ENCODE measurements at regions not wholly inside any gene's neighbourhood (a gene's known extent, or its start where the extent isn't known, plus 50 kb on each side); places are given as distances from the start of the nearest gene placed in this dataset.
"Not testable (repeated sequence)": the region's sequence is repeated elsewhere in the genome, so short reads cannot be mapped to it uniquely, and the experiment has no call there.

DNA sequence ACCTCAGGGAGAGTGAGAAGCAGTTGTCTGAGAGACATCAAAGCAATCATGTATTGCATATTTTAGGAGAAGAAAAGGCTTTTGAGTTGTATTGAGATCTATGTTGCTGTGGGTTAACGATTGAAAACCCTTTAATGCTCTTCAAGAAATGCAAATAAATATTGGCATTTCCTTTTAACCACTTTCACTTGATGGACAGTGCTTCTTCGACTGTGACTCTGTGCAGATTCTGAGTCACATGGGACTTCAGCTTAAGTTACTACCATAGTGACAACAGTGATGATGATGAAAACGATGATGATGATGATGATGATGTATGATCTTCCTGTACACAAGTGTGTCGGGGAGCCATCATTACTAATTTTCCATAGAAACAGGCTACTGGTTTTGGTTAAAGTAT is 181.8 kb downstream of the AKAIN1 start:
- DNase-seq, result no peak

DNA sequence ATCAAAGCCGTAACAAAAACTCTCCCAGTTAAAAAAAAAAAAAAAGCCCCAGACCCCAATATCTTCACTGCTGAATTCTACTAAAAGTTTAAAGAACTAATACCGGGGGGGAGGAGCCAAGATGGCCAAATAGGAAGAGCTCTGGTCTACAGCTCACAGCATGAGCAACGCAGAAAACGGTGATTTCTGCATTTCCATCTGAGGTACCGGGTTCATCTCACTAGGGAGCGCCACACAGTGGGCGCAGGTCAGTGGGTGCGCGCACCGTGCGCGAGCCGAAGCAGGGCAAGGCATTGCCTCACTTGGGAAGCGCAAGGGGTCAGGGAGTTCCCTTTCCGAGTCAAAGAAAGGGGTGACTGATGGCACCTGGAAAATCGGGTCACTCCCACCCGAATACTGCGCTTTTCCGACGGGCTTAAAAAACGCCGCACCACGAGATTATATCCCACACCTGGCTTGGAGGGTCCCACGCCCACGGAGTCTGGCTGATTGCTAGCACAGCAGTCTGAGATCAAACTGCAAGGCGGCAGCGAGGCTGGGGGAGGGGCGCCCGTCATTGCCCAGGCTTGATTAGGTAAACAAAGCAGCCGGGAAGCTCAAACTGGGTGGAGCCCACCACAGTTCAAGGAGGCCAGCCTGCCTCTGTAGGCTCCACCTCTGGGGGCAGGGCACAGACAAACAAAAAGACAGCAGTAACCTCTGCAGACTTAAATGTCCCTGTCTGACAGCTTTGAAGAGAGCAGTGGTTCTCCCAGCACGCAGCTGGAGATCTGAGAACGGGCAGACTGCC is 192.8 kb downstream of the AKAIN1 start:
- not testable (repeated sequence) for DNase-seq

DNA sequence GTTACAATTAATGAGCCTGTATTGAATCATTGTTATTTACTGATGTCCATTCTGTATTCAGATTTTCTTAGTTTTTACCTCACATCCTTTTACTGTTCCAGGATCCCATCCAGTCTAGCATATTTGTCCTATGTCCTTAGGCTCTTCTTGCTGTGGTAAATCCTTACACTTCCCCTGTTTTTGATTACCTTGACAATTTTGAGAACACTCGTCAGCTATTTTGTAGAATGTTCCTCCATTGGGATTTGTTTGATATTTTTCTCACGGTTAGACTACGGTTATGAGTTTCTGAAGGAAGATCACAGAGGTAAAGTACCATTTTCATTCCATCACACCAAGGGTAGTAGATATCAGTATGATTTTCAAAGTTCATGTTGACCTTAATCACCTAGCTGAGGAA is 202.3 kb downstream of the AKAIN1 start:
- DNase-seq, result no peak

DNA sequence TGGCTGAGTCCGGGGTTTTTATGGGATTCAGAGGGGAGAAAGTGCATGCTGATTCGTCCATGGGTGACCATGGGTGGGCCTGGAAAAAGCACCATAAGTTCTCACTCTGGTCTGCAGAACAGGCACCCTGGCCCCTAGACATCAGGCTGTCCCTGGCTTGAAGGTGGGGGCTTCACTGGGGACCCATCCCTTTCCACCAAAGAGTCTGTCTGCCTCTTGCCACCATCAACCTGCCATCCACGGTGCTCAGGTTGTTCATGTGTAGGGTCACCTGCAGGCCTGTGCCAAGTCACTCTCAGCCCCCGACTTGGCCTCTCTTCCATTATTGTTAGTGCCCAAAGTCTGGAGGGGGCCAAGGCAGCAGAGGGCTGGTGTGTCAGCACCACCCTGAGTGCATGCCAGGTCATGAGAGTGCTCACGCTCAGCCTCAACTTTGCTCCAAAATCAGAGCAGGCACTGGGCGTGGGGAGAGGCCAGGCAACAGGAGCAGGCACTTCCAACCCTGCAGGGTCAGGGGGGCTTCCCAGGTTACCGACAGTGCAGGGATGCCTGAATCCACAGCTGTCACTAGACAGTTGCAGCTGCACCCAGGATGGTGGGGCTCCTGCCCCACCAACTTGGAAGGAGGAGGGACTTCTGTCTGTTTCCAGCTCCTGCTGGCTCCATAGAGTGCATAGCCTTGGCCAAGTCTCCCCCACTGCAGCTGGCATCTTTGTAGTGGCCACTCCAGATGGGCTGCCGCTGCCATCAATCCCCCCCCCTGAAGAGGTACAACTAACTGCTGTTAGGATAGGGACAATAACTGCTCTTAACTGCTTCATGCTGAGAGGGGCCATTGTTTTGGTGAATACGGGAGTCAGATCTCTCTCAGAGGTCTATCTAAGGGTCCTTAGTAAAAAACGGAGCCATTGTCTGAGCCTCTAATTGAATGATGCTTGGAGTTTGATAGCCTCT is 209.3 kb downstream of the AKAIN1 start:
- DNase-seq, result no peak

DNA sequence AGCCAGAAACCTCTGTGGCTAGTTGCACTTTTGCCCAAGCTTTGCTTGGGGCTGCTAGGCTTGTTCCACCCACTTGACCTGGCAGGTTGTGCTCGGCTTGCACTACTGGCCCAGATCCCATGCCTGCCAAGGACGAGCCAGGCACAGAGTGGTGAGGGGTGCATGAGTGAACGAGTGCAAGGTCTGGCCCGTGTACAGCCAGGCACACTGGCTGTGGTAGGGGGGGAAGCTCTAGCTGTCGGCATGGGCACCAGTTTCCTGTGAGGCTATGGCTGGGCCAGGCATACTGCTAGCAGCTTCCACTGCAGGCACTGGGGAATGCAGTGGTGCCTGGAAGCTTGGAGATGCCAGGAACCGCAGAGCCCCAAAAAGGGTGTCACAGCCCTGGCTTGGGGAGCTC is 210.4 kb downstream of the AKAIN1 start:
- no peak for DNase-seq

DNA sequence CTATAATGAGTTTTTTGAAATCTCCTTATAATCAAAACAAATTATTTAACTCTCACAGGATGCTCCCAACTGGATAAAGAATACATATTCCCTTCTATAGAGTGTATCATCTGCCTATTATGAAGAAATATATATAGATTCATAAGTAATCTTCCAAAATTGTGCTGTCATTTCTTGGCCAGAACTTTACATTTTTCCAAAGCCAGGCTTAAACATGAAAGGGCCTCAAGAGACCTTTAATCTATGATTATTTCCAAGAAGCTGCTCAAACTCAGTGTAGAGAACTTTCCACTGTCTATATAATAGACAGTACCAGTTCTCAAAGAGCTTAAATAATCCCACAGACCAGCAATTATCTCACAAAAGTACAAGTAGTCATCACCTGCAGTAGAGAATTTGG is 211.0 kb downstream of the AKAIN1 start:
- DNase-seq, result no peak

DNA sequence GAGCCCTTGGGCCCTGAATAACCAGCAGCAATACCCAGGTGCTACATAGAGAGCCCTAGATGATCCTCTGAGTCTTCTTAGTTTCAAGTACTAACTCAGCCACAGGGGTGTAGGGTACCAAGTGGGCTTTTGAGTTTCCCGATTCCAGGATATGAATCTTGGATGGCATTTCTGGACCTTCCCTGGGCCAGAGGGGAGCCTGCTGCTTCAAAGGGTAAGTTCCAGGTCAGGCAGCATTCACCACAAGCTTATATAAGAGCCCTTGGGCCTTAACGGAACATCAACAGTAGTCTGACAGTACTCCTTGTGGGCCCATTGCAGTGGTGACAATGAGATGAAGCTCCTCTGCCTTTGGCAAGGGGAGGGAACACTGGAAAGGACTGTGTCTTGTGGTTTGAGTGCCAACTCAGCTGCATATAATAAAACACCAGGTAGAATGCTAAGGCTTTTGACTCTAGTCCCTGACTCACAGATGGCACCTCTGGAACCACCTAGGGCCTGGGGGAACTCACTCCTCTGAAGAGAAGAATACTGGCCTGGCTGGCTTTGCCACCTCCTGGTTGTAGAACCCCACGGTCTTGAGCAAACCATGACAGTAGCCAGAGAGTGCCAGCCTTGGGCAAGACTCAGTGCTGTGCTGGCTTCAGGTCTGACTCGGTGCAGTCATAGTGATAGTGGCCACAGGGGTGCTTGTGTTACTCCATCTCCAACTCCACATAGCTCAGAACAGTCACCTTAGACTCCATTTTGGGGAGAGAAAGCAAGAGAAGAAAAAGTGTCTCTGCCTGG is 235.7 kb downstream of the AKAIN1 start:
- no peak for DNase-seq

DNA sequence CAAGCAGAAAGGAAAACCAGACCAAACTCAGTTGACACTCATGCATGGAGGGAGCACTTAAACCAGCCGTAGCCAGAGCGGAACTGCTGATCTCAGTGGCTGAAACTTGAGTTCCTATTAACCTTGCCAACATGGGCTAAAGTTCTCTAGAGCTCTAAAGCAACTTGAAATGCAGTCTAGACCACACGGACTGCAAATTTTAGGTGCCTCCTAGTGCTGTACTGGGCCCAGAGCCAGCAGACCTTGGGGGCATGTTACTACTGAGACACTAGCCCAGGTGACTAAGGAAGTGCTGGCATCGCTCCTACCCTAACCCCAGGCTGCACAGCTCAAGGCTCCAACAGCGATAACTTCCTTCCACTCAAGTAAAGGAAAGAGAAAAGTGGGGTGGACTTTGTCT is 236.5 kb downstream of the AKAIN1 start:
- DNase-seq, result no peak

DNA sequence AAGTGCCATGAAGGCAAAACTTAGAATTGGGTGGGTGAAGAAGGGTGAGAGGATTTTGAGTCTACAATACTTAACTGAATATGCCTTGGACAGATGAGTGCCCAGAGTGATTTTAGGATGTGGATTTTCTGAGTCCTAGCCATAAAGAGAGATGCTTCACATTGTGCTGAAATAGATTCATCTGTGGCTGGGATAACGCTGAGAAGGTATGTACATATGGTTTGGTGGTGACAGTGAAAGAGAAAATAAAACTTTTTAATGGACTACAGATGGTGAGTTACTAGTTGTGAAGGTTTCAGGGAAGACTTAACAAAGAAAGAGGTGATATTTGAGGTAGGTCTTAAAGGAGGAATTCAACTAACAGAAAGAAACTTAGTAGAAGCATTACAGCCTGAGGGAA is 265.8 kb downstream of the AKAIN1 start:
- DNase-seq, result no peak

DNA sequence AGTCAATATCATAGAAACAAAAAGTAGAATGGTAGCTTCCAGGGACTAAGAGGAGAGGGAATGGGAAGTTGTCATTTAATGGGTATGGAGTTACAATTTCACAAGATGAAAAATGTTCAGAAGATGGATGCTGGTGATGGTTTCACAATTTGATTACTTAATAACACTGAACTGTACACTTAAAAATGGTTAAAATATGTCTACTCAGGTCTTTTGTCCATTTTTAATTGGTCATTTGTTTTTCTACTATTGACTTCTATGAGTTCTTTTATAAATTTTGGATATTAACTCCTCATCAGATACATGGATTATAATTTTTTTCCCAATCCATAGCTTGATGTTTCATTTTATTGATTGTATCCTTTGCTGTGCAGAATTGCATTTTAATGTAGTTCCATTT is 275.5 kb downstream of the AKAIN1 start:
- DNase-seq, result no peak

DNA sequence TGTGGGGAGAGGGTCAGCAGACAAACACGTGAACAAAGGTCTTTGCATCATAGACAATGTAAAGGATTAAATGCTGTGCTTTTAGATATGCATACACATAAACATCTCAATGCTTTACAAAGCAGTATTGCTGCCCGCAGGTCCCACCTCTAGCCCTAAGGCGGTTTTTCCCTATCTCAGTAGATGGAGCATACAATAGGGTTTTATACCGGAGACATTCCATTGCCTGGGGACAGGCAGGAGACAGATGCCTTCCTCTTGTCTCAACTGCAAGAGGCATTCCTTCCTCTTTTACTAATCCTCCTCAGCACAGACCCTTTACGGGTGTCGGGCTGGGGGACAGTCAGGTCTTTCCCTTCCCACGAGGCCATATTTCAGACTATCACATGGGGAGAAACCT is 279.5 kb downstream of the AKAIN1 start:
- not testable (repeated sequence) for DNase-seq

DNA sequence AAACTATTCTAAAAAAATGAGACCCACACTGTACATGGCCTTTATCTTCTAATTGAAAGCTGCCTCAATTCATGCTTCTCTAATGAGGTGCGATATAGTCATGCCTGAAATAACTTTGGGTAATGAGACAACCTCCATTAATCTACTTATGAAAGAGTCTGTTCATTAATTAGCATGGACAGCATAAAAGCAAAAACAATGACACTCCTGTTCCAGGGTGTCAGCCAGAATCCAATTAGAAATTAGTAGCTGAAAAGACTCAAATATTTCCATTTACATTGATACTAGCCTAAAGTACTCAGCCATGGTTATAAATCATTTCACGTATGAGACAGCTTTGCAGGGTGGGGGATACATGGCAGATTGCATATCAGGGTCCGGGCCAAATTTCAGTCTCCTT is 288.7 kb downstream of the AKAIN1 start:
- no peak for DNase-seq

DNA sequence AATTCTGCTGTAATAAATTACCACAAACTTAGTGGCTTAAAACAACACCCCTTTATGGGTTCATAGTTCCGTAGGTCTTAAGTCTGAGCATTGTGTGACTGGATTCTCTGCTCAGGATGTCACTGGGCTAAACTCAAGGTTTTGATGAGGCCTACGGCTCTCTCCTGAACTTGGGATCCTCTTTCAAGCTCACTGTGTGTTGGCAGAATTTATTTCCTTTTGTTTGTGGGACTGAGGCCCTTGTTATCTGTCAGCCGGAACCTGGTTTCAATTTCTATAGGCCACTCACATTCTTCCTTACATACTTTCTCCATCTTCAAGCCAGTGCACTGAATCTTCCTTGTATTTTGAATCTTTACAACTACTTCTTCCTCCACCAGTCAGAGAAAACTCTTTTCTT is 290.2 kb downstream of the AKAIN1 start:
- DNase-seq, result no peak

DNA sequence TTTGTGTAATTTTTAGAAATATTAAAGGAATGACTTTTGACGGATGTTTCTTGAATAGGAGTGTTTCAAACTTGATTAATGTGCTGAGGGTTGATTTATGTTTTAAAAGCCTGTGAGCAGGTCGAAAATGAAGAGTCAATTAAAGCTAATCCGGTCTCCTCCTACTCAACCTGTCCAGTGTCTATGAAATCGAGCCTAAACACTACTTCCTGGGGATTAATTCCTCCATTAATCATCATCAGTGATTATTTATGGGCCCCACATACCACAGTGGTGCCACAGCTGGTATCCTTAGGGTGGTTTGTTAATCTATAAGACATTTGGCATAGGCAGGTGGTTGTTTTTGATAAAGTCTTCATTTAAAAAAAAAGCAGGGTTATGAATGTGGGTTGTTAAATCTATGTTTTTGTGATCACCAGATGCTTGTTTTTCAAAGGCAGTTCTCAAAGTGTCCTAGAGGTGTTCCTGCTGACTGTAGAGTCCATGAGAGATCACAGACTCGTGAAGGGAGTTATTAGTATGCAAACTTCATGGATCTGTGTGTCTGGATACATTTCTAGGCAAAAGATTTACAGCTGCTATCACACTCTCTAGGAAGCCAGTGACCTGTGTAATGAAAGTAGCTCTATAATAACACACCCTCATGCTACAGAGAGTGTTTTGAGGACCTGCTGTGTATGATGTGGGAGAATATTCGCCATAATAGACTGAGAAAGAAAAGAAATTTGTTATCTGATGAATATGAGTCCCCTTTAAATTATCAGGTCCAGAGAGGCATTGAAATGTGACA is 308.6 kb downstream of the AKAIN1 start:
- no peak for DNase-seq

DNA sequence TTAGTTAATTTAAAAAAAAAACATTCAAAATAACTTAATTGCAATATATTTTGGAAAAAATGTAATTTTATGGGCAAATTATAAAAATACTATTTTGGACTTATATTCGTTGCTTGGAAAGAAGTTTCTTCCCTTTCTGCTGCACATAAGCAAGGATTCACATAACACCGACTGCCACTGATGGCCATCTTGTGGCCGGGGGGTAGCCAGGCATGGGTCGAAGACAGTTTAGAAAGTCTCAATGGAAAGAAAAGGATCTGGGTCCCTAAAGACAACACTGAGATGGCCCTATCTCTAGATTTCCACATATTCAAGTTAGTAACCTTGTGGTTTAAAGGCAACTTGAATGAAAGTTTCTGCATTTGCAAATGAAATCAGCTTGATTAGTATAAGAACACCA is 318.6 kb downstream of the AKAIN1 start:
- no peak for DNase-seq

DNA sequence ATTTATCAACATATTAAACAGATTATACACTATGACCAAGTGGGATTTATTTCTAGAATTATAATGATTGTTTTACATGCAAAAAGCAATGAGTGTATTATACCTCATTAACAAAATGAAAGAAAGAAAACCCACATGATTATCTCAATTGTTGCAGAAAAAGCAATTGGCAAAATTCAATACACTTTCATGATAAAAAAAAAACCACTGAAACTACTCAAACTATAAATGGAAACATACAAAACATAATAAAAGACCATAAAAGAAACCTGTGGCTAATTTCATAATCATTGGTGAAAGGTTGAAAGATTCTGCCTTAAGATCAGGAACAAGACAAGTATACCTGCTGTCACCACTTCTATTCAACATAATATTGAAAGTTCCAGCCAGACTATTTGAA is 325.9 kb downstream of the AKAIN1 start:
- DNase-seq, result no peak

DNA sequence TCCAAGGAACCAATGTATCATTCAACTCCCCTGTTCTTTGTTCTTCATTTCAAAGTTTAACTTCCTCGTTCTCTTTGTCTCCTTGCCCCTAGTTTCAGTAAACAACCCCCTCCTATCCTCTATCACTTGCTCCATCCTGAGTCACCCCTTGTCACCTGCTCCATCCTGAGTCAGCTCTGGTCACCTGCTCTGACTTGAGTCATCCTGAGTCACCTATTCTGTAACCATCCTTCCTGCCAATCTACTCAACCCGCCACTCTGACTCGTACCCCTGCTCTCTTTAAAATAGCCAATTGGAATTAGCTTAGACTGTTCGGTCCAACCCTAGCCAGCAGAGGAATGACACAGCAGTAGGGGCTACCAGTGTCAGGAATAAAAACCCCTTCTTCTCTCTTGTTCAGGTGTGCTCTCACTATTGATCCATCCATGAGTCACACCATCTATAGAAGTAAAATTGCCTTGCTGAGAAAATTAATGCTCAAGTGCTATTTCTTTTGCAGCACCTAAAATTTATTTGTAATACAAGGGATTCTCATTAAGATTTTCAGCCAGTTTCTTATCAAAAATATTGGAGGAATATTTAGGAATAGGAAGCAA is 326.8 kb downstream of the AKAIN1 start:
- no peak for DNase-seq

DNA sequence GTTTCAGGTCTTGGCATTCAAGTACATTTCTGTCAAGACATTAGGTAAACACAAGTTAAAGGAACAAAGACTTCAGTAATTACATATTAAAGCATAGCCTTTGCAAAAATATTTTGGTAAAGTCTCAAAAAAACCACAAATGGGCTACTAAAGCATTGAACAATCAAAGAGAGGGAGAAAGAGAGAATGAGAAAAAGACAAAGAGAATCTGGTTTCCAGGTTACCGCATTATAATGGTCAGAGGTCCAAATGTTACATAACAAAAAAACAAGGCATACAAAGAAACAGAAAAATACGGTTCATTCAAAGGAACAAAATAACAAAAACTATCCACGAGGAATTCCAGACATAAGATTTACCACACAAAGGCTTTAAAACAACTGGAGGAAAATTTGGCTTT is 327.9 kb downstream of the AKAIN1 start:
- no peak for DNase-seq

DNA sequence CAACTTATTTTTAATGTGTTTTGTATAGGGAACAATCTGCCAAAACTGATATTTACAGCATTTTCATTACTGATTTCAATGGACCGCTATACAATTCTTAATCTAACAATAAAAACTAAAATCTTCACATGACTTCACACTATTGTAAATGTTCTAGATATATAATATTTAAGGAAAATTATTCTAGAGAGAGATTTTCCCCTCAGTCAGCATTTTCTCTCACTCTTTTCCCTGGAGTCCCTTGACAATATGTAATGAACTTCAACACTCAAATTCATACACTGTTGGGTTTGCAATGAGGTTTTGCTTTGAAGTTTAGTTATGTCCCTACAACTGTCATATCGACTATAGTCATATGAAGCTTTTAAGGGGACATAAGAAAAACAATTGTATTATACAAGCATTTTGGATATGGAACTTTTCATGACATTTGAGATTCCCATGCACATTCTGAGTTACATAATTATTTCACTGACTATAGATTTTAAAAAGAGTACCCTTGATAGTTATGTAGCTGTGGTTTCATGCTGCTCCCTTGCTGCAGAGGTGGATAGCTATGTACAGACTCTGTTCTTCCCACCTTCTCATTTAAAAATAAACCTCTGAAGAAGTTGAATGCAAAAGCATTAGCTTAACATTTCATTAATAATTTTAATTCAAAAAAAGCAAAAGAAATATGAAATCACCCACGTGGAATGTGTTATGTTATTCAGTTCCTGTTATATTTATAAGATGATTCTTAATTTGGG is 338.5 kb downstream of the AKAIN1 start:
- no peak for DNase-seq

DNA sequence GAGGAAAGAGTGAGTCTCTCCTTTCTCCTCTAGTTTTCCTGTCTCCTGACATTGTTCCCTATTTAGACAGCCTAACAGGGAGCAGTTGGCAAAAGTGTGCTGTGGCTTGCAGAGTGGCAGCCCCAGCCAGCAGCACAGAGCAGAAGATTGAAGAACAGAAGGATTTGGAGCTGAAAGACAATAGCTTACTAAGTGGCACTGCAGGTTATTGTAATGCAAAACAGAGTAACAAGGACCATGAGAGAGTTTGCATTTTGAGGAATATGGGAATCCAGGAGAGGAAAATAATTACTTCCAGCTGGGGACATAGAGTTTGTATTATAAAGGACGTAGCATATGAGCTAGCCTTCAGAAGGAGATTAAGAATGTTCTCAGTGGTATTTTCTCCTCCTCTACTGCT is 342.4 kb downstream of the AKAIN1 start:
- DNase-seq, result no peak

DNA sequence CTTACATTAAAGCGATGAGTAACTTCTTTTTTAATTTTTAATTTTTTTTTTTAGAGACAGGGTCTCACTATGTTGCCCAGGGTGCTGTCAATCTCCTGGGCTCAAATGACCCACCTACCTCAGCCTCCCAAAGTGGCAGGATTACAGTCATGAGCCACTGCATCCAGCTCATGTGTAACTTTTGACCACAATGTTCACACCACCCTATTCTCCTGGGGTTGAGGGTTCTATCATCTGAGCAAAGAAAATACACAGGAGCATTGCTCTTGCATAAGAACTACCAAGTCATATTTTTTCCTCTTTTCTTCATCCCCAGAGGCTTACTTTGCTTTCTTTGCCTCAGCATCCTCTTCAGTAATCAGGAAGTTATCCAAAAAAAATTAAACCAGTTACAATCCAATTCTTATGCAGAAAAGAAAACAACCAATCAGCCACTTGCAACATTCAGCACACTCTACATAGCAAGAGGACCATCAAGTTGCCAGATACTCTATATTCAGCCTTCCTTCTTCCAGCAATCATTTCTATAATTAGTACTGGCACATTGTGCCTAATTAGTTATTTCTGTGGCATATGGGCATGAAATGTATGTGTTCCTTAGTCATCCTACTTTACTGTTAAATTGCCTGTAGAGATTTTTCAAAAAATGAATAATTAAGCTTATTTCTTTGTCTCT is 345.6 kb downstream of the AKAIN1 start:
- no peak for DNase-seq

Measured in femur (tissue), 1 donor.